Chondrocyte (in vitro differentiated cells): ENCODE measurements at regions not wholly inside any gene's neighbourhood (a gene's known extent, or its start where the extent isn't known, plus 50 kb on each side); places are given as distances from the start of the nearest gene placed in this dataset.
A peak's percentile ranks its signal among the peaks of the same experiment; 100 is the strongest.

Experiments used
- DNase-seq: peaks from one replicate; pipeline ENCODE4 v3.0.0; 2021; ENCODE audit warnings: mixed read lengths, low spot score
- H3K27ac Mint-ChIP-seq: one replicate; pipeline ENCODE4 v1.8.0; 2021; ENCODE audit warnings: mild to moderate bottlenecking, moderate library complexity, mixed read lengths; ENCODE audit not compliant: unreplicated experiment
- H3K27me3 Mint-ChIP-seq: 2 replicates; pipeline ENCODE4 v1.8.0; 2021; ENCODE audit warnings: low read depth, mixed read lengths
- H3K36me3 Mint-ChIP-seq: 2 replicates; pipeline ENCODE4 v1.8.0; 2021; ENCODE audit warnings: low read depth, mixed read lengths
- H3K4me1 Mint-ChIP-seq: 2 replicates; pipeline ENCODE4 v1.8.0; 2021; ENCODE audit warnings: low read depth, mild to moderate bottlenecking, mixed read lengths
- H3K4me3 Mint-ChIP-seq: one replicate; pipeline ENCODE4 v1.8.0; 2021; ENCODE audit warnings: mild to moderate bottlenecking, moderate library complexity, mixed read lengths; ENCODE audit not compliant: unreplicated experiment
- H3K9me3 Mint-ChIP-seq: 2 replicates; pipeline ENCODE4 v1.8.0; 2021; ENCODE audit warnings: low read depth, mixed read lengths
- CTCF ChIP-seq: fragments of 200-600 bp; sonication (generic); IDR thresholded peaks from 2 replicates; pipeline ENCODE4 v1.5.0; 2021; ENCODE audit warnings: antibody characterized with exemption, mild to moderate bottlenecking, moderate library complexity

- no peaks in the 10 kb centered on the region for H3K9me3 Mint-ChIP-seq
- H3K27ac Mint-ChIP-seq: no peak overlapping the region
- peaks cover 2% of the 10 kb centered on the region for H3K27me3 Mint-ChIP-seq
- H3K4me3 Mint-ChIP-seq: no peak overlapping the region
- H3K4me1 Mint-ChIP-seq: peaks cover 7% of the 10 kb centered on the region
- no peak for TF ChIP-seq CTCF
- H3K36me3 Mint-ChIP-seq: no peaks in the 10 kb centered on the region
- no peak for DNase-seq
Measured at GRCh38 chrX:109926118-109926517, 76.8 kb upstream of the TMEM164 start.

GRCh38 chrX:109926743-109927662, 75.9 kb upstream of the TMEM164 start:
- peaks cover 7% of the 10 kb centered on the region for H3K4me1 Mint-ChIP-seq
- no peak for TF ChIP-seq CTCF
- peak overlapping the region; percentile 60 for H3K27ac Mint-ChIP-seq
- H3K27me3 Mint-ChIP-seq: no peaks in the 10 kb centered on the region
- no peak for DNase-seq
- no peak overlapping the region for H3K4me3 Mint-ChIP-seq
- H3K36me3 Mint-ChIP-seq: no peaks in the 10 kb centered on the region
- no peaks in the 10 kb centered on the region for H3K9me3 Mint-ChIP-seq

GRCh38 chrX:109927663-109928273, 75.1 kb upstream of the TMEM164 start:
- TF ChIP-seq CTCF: no peak
- Mint-ChIP-seq H3K27me3 (no peaks in the 10 kb centered on the region), H3K4me1 (peaks cover 7% of the 10 kb centered on the region), H3K27ac (no peak overlapping the region), H3K9me3 (no peaks in the 10 kb centered on the region), H3K36me3 (no peaks in the 10 kb centered on the region), H3K4me3 (no peak overlapping the region)
- DNase-seq: no peak

GRCh38 chrX:109928596-109929335, 74.1 kb upstream of the TMEM164 start:
- Mint-ChIP-seq H3K27ac (no peak overlapping the region), H3K4me1 (peaks cover 7% of the 10 kb centered on the region), H3K4me3 (no peak overlapping the region), H3K36me3 (no peaks in the 10 kb centered on the region), H3K27me3 (peaks cover 2% of the 10 kb centered on the region), H3K9me3 (no peaks in the 10 kb centered on the region)
- TF ChIP-seq CTCF: no peak
- DNase-seq: no peak

- H3K4me3 Mint-ChIP-seq: no peak overlapping the region
- no peak for DNase-seq
- H3K36me3 Mint-ChIP-seq: no peaks in the 10 kb centered on the region
- H3K9me3 Mint-ChIP-seq: no peaks in the 10 kb centered on the region
- no peak for TF ChIP-seq CTCF
- peaks cover 7% of the 10 kb centered on the region for H3K4me1 Mint-ChIP-seq
- H3K27ac Mint-ChIP-seq: no peak overlapping the region
- H3K27me3 Mint-ChIP-seq: peaks cover 11% of the 10 kb centered on the region
Measured at GRCh38 chrX:109931677-109932076, 71.2 kb upstream of the TMEM164 start.
